Progenitor cell of endocrine pancreas (in vitro differentiated cells): ENCODE measurements at regions not wholly inside any gene's neighbourhood (a gene's known extent, or its start where the extent isn't known, plus 50 kb on each side); places are given as distances from the start of the nearest gene placed in this dataset.

Experiments
- DNase-seq: peaks from one replicate; pipeline ENCODE4 v3.0.0; 2021; ENCODE audit warnings: low spot score; ENCODE audit not compliant: unreplicated experiment
- H3K27ac Mint-ChIP-seq: 2 replicates; pipeline ENCODE4 v1.8.0; 2021; ENCODE audit warnings: mild to moderate bottlenecking, moderate library complexity, mixed read lengths
- H3K27me3 Mint-ChIP-seq: 2 replicates; pipeline ENCODE4 v1.8.0; 2021; ENCODE audit warnings: mixed read lengths
- H3K36me3 Mint-ChIP-seq: 2 replicates; pipeline ENCODE4 v1.8.0; 2022; ENCODE audit warnings: mixed read lengths; ENCODE audit not compliant: insufficient read depth
- H3K4me1 Mint-ChIP-seq: 2 replicates; pipeline ENCODE4 v1.8.0; 2021; ENCODE audit warnings: low read depth, mixed read lengths
- H3K4me3 Mint-ChIP-seq: 2 replicates; pipeline ENCODE4 v1.8.0; 2021; ENCODE audit warnings: low read depth, mild to moderate bottlenecking, moderate library complexity, mixed read lengths
- H3K9me3 Mint-ChIP-seq: 2 replicates; pipeline ENCODE4 v1.8.0; 2021; ENCODE audit warnings: low read depth, mixed read lengths
- TF ChIP-seq, protein P1 (sequence below): fragments of 200-600 bp; sonication (generic); IDR thresholded peaks from one replicate; pipeline ENCODE4 v1.5.0; 2021; ENCODE audit warnings: antibody characterized with exemption, mild to moderate bottlenecking; ENCODE audit not compliant: unreplicated experiment

DNA sequence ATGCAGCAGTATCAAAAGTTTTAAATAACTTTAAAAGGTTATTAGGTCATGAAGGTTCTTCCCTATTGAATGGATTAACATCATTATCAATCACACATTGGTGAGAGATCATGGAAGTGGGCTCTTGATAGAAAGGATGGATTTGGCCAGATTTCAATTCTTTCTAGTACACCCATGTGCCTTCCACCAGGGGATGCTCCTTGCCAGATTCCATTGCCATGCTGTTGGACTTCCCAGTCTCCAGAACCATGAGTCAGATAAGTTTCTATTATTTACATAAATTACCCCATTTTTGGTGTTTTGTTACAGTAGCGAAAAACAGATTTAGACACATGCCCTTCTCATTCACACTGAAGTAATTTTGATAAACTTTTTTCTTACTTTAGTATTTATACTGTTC lies 1010.6 kb upstream of the C9orf72 start:
- Mint-ChIP-seq H3K27me3 (no peaks in the 10 kb centered on the region), H3K9me3 (peaks cover 4% of the 10 kb centered on the region), H3K4me3 (no peak overlapping the region), H3K36me3 (no peaks in the 10 kb centered on the region), H3K4me1 (no peaks in the 10 kb centered on the region), H3K27ac (no peak overlapping the region)
- TF ChIP-seq, protein P1, sequence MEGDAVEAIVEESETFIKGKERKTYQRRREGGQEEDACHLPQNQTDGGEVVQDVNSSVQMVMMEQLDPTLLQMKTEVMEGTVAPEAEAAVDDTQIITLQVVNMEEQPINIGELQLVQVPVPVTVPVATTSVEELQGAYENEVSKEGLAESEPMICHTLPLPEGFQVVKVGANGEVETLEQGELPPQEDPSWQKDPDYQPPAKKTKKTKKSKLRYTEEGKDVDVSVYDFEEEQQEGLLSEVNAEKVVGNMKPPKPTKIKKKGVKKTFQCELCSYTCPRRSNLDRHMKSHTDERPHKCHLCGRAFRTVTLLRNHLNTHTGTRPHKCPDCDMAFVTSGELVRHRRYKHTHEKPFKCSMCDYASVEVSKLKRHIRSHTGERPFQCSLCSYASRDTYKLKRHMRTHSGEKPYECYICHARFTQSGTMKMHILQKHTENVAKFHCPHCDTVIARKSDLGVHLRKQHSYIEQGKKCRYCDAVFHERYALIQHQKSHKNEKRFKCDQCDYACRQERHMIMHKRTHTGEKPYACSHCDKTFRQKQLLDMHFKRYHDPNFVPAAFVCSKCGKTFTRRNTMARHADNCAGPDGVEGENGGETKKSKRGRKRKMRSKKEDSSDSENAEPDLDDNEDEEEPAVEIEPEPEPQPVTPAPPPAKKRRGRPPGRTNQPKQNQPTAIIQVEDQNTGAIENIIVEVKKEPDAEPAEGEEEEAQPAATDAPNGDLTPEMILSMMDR: no peak
- DNase-seq: no peak

DNA sequence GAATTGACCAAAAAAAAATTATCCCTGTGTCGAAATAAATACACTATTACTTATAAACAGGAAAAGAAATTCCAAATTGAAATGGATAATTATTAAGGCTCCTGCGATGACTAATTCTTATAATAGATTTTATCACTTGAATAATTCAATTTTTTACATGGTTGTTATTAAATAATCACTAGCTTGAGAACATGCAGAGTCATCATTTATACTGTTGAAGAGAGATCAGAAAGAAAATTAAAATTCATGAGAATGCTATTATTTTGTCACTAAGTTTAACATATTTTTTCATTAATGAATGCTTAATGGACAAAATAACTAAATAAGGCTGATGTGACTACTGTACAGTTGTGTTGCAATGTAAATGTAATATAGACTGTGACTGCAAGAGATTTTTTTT lies 1011.3 kb upstream of the C9orf72 start:
- H3K36me3 Mint-ChIP-seq: no peaks in the 10 kb centered on the region
- H3K9me3 Mint-ChIP-seq: peaks cover 4% of the 10 kb centered on the region
- H3K4me3 Mint-ChIP-seq: no peak overlapping the region

DNA sequence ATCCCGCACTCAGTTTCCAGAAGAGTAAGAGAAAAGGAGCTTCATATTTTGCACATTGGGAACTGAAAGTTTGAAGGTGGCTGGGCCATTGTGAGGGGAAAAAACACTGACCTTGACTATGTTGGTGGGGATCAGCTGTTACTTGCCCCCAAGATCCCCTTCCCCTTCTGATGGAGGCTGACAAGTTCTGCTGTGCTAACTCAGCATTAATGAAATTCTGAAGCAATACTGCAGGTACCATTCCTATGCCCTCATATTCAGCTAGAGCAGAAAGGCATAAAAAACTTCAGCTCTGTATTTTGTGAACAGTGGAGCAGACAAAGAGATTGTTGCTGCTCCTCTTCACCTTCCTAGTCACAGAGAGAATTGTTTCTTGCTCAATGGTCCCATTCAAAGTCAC lies 1013.8 kb upstream of the C9orf72 start:
- Mint-ChIP-seq H3K4me1 (no peaks in the 10 kb centered on the region), H3K36me3 (no peaks in the 10 kb centered on the region), H3K27me3 (no peaks in the 10 kb centered on the region), H3K4me3 (no peak overlapping the region), H3K27ac (no peak overlapping the region), H3K9me3 (peaks cover 7% of the 10 kb centered on the region)
- DNase-seq: no peak
- TF ChIP-seq, protein P1: no peak

More for the DNA sequence above, 1011.3 kb upstream of the C9orf72 start:
- H3K27ac Mint-ChIP-seq: no peak overlapping the region
- H3K4me1 Mint-ChIP-seq: no peaks in the 10 kb centered on the region
- TF ChIP-seq, protein P1: no peak
- no peak for DNase-seq
- H3K27me3 Mint-ChIP-seq: no peaks in the 10 kb centered on the region

DNA sequence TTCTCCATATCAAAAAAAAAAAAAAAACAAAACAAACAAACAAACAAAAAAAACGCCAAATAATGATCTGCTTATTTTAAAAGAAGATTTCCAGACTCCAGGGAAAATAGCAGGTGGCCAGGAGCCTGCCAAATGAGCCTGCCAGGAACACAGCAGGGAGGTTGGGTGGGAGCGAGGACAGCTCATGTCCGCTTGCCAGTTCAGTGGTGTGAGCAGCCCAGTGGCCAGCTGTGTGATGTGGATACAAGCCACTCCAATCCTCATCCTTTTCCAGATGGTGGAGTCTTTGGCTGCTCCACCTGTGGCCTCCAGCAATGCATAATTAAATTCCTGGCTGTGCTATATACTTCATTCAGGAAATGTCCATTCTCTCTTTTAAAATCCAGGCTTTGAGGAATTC lies 1025.1 kb upstream of the C9orf72 start:
- no peak overlapping the region for H3K27ac Mint-ChIP-seq
- H3K4me1 Mint-ChIP-seq: peaks cover 6% of the 10 kb centered on the region
- TF ChIP-seq, protein P1: no peak
- H3K27me3 Mint-ChIP-seq: no peaks in the 10 kb centered on the region
- H3K9me3 Mint-ChIP-seq: no peaks in the 10 kb centered on the region
- no peak overlapping the region for H3K4me3 Mint-ChIP-seq
- DNase-seq: no peak
- H3K36me3 Mint-ChIP-seq: no peaks in the 10 kb centered on the region

DNA sequence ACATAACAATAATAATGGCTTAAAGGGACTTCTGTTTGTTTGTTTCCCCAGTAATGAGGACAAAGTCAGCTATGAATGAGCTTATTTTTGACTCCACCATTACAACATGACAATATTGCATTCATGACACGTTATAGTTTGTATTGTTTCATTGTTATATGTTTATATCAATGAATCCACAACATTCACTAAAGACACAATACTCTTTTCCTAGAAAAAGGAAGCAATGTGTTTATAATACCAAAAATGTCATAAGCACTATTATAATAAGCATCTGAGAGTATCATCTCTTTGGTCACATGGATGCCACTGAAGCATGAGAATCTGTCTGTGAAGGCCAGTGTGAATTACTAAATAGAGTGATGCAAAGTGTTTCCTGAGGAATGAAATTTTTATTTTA lies 1026.9 kb upstream of the C9orf72 start:
- Mint-ChIP-seq H3K27me3 (no peaks in the 10 kb centered on the region), H3K4me1 (peaks cover 6% of the 10 kb centered on the region), H3K4me3 (no peak overlapping the region), H3K9me3 (no peaks in the 10 kb centered on the region), H3K36me3 (no peaks in the 10 kb centered on the region), H3K27ac (no peak overlapping the region)
- no peak for DNase-seq
- TF ChIP-seq, protein P1: no peak
